NT2/D1 (cell line): ENCODE measurements at regions not wholly inside any gene's neighbourhood (a gene's known extent, or its start where the extent isn't known, plus 50 kb on each side); places are given as distances from the start of the nearest gene placed in this dataset.

Experiments
- DNase-seq: peaks from one replicate; pipeline ENCODE4 v3.0.0-alpha.2; 2011; ENCODE audit warnings: low read depth, low spot score
- H3K27me3 ChIP-seq: 2 replicates; pipeline ENCODE4 v1.6.0; 2011; ENCODE audit warnings: mild to moderate bottlenecking; ENCODE audit not compliant: insufficient read length, insufficient read depth
- H3K36me3 ChIP-seq: 2 replicates; pipeline ENCODE4 v1.6.1; 2011; ENCODE audit warnings: mild to moderate bottlenecking, low read length, mixed read lengths; ENCODE audit not compliant: insufficient read depth, insufficient read length
- H3K4me1 ChIP-seq: 2 replicates; pipeline ENCODE4 v1.5.1; 2011; ENCODE audit not compliant: insufficient read depth, insufficient read length
- H3K4me3 ChIP-seq: 2 replicates; pipeline ENCODE4 v1.5.1; 2011; ENCODE audit warnings: low read depth; ENCODE audit not compliant: insufficient read length
- H3K9ac ChIP-seq: 2 replicates; pipeline ENCODE4 v1.6.0; 2011; ENCODE audit warnings: low read depth; ENCODE audit not compliant: insufficient read length
- H3K9me3 ChIP-seq: 2 replicates; pipeline ENCODE4 v1.5.1; 2011; ENCODE audit warnings: mild to moderate bottlenecking, low read length; ENCODE audit not compliant: insufficient read depth
- SUZ12 ChIP-seq: IDR thresholded peaks from 2 replicates; pipeline ENCODE4 v1.6.1; 2011; ENCODE audit not compliant: insufficient read length, insufficient read depth; ENCODE audit errors: extremely low read depth
- YY1 ChIP-seq: IDR thresholded peaks from 2 replicates; pipeline ENCODE4 v1.6.1; 2011; ENCODE audit not compliant: insufficient read length, insufficient read depth
- ZNF274 ChIP-seq: IDR thresholded peaks from 2 replicates; pipeline ENCODE4 v1.6.1; 2011; ENCODE audit warnings: mild to moderate bottlenecking, low read depth, low read length

- TF ChIP-seq ZNF274, result no peak
- Histone ChIP-seq H3K4me3 (no peak overlapping the region), H3K27me3 (no peaks in the 10 kb centered on the region), H3K36me3 (no peaks in the 10 kb centered on the region), H3K9ac (no peak overlapping the region), H3K9me3 (no peaks in the 10 kb centered on the region), H3K4me1 (no peaks in the 10 kb centered on the region)
- no peak for DNase-seq
These were observed 629.5 kb downstream of the JRKL start for GRCh38 chr11:97019305-97019704.

GRCh38 chr11:97019754-97020153, 629.9 kb downstream of the JRKL start:
- Histone ChIP-seq H3K4me1 (no peaks in the 10 kb centered on the region), H3K27me3 (no peaks in the 10 kb centered on the region), H3K4me3 (no peak overlapping the region), H3K9ac (no peak overlapping the region), H3K36me3 (no peaks in the 10 kb centered on the region), H3K9me3 (no peaks in the 10 kb centered on the region)
- no peak for TF ChIP-seq SUZ12
- no peak for TF ChIP-seq ZNF274
- DNase-seq, result no peak

- Histone ChIP-seq H3K9me3 (no peaks in the 10 kb centered on the region), H3K4me1 (no peaks in the 10 kb centered on the region), H3K36me3 (no peaks in the 10 kb centered on the region), H3K9ac (no peak overlapping the region), H3K27me3 (no peaks in the 10 kb centered on the region), H3K4me3 (no peak overlapping the region)
- DNase-seq, result no peak
- TF ChIP-seq ZNF274 (no peak), SUZ12 (no peak), YY1 (no peak)
These were observed 633.1 kb downstream of the JRKL start for GRCh38 chr11:97022955-97023354.

GRCh38 chr11:97028836-97029406, 639.1 kb downstream of the JRKL start:
- no peaks in the 10 kb centered on the region for H3K9me3 ChIP-seq
- no peak overlapping the region for H3K9ac ChIP-seq
- no peaks in the 10 kb centered on the region for H3K27me3 ChIP-seq
- TF ChIP-seq YY1, result no peak
- no peak for TF ChIP-seq ZNF274
- TF ChIP-seq SUZ12, result no peak
- H3K36me3 ChIP-seq, result no peaks in the 10 kb centered on the region
- no peaks in the 10 kb centered on the region for H3K4me1 ChIP-seq
- no peak overlapping the region for H3K4me3 ChIP-seq
- DNase-seq, result no peak

- DNase-seq, result no peak
- H3K4me3 ChIP-seq, result no peak overlapping the region
- no peaks in the 10 kb centered on the region for H3K9me3 ChIP-seq
- no peak overlapping the region for H3K9ac ChIP-seq
- TF ChIP-seq SUZ12, result no peak
- TF ChIP-seq YY1, result no peak
- no peak for TF ChIP-seq ZNF274
- H3K4me1 ChIP-seq, result no peaks in the 10 kb centered on the region
- no peaks in the 10 kb centered on the region for H3K27me3 ChIP-seq
- H3K36me3 ChIP-seq, result no peaks in the 10 kb centered on the region
These were observed 643.4 kb downstream of the JRKL start for GRCh38 chr11:97033178-97033577.

GRCh38 chr11:97048481-97048880, 658.7 kb downstream of the JRKL start:
- DNase-seq, result no peak
- H3K4me3 ChIP-seq, result no peak overlapping the region
- no peaks in the 10 kb centered on the region for H3K4me1 ChIP-seq
- no peak for TF ChIP-seq SUZ12
- no peak for TF ChIP-seq ZNF274
- no peak for TF ChIP-seq YY1
- H3K9me3 ChIP-seq, result no peaks in the 10 kb centered on the region
- H3K27me3 ChIP-seq, result no peaks in the 10 kb centered on the region
- H3K36me3 ChIP-seq, result no peaks in the 10 kb centered on the region
- no peak overlapping the region for H3K9ac ChIP-seq

GRCh38 chr11:97060184-97060583, 670.4 kb downstream of the JRKL start:
- no peak overlapping the region for H3K9ac ChIP-seq
- no peak for DNase-seq
- no peak overlapping the region for H3K4me3 ChIP-seq
- H3K27me3 ChIP-seq, result no peaks in the 10 kb centered on the region
- TF ChIP-seq SUZ12, result no peak
- TF ChIP-seq ZNF274, result no peak
- TF ChIP-seq YY1, result no peak
- no peaks in the 10 kb centered on the region for H3K4me1 ChIP-seq
- no peaks in the 10 kb centered on the region for H3K36me3 ChIP-seq
- no peaks in the 10 kb centered on the region for H3K9me3 ChIP-seq

- no peaks in the 10 kb centered on the region for H3K9me3 ChIP-seq
- H3K4me1 ChIP-seq, result no peaks in the 10 kb centered on the region
- no peak overlapping the region for H3K9ac ChIP-seq
- no peak for TF ChIP-seq ZNF274
- TF ChIP-seq YY1, result no peak
- TF ChIP-seq SUZ12, result no peak
- H3K4me3 ChIP-seq, result no peak overlapping the region
- H3K36me3 ChIP-seq, result no peaks in the 10 kb centered on the region
- no peaks in the 10 kb centered on the region for H3K27me3 ChIP-seq
- no peak for DNase-seq
These were observed 679.3 kb downstream of the JRKL start for GRCh38 chr11:97069160-97069559.
